ENCODE measurements at regions not wholly inside any gene's neighbourhood (a gene's known extent, or its start where the extent isn't known, plus 50 kb on each side); places are given as distances from the start of the nearest gene placed in this dataset.
A peak's percentile ranks its signal among the peaks of the same experiment; 100 is the strongest.

DNA sequence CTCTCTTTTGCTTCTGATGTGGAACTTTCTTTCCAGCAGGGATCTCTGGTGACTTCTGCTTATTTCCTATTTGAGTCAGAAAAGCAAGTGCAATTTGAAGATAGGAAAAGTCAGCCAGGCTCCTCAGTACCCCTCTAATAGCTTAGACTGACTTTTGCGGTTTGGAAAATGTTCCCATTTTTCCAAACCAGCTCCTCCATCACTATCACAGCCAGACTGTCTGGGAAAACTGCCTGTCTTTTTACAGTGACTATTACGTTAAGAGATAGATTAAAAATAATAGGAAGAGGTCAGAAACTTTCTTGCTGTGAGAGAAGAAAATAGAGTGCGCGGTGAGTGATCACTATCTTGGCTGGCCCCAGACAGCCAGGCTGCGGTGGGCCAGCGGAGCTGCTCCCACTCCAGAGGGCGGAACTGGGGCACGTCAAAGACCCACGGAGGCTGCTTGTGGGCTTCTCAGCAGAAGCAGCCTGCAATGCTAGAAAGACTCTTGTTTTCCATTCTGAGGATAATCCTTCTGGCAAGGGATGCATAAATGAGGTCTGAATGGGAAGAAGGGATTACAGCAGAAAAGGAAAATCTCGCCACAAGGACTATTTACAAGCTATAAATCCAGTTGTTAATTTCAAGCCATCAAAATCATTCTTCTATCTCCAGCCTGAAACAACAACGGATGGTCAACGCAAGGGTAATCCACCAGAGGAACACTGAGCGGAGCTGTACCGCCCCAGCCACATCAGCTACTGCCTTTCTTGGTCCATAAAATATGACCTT is 151.0 kb upstream of the MSX2 start:
- no peaks in the 10 kb centered on the region for H3K36me3 ChIP-seq (replicated peaks)
- TF ChIP-seq, protein P1, sequence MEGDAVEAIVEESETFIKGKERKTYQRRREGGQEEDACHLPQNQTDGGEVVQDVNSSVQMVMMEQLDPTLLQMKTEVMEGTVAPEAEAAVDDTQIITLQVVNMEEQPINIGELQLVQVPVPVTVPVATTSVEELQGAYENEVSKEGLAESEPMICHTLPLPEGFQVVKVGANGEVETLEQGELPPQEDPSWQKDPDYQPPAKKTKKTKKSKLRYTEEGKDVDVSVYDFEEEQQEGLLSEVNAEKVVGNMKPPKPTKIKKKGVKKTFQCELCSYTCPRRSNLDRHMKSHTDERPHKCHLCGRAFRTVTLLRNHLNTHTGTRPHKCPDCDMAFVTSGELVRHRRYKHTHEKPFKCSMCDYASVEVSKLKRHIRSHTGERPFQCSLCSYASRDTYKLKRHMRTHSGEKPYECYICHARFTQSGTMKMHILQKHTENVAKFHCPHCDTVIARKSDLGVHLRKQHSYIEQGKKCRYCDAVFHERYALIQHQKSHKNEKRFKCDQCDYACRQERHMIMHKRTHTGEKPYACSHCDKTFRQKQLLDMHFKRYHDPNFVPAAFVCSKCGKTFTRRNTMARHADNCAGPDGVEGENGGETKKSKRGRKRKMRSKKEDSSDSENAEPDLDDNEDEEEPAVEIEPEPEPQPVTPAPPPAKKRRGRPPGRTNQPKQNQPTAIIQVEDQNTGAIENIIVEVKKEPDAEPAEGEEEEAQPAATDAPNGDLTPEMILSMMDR (IDR thresholded peaks at IDR 0.05; ENCODE audit: low read depth, low read length, missing control alignments), result no peak
- H3K27ac ChIP-seq, result no peak overlapping the region
- H3K4me3 ChIP-seq (ENCODE audit: low read depth, low read length), result no peak overlapping the region
- no peak for DNase-seq
- in situ Hi-C loops (cut with HindIII; ENCODE audit: low pct_ligation_motif_present, low sequenced_read_pairs), result no loop called here
- H3K27me3 ChIP-seq (replicated peaks), result no peaks in the 10 kb centered on the region

DNA sequence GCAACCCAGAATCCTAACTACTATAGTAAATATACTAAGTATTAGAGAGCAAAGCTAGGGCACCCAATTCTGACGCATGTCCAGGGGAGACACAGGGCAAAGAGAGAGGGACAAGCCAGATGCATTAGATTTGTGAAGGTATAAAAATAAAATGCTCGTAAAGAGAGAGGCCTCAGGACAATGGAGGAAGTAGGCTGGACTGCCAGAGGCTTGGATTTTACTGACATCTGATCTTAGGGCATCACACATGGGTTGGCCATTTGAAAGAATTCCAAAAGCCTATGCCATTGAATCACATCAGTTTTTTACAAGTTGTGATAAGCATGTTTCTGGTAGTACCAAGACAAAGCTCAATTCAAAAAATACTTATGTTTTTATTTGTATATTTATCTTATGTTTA is 149.3 kb upstream of the MSX2 start:
- H3K27me3 ChIP-seq (replicated peaks), result no peaks in the 10 kb centered on the region
- H3K36me3 ChIP-seq (replicated peaks), result no peaks in the 10 kb centered on the region
- no peak overlapping the region for H3K27ac ChIP-seq
- no peak for DNase-seq
- TF ChIP-seq, protein P1 (IDR thresholded peaks at IDR 0.05; ENCODE audit: low read depth, low read length, missing control alignments), result no peak
- no peak overlapping the region for H3K4me3 ChIP-seq (ENCODE audit: low read depth, low read length)
- in situ Hi-C loops (cut with HindIII; ENCODE audit: low pct_ligation_motif_present, low sequenced_read_pairs), result no loop called here

DNA sequence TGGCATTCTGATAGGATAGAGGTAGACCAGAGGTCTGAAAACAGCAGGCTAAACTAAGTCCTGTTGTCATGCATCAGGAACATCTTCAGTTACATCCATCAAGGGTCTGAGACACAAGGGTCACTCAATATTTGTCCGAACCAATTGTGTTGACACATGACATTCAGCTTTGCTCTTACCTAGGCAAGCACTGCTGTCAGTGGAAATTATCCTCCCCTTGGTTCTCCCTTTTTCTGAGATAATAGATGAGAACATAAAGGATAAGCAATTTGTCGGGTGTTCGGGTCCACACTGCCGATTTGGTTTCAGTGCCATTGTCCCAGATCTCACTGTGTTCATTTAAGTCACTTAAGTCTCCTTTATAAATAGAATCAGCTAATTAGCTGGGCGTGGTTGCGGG is 148.3 kb upstream of the MSX2 start:
- no peaks in the 10 kb centered on the region for H3K36me3 ChIP-seq (replicated peaks)
- in situ Hi-C loops (cut with HindIII; ENCODE audit: low pct_ligation_motif_present, low sequenced_read_pairs), result no loop called here
- no peak overlapping the region for H3K4me3 ChIP-seq (ENCODE audit: low read depth, low read length)
- no peak for DNase-seq
- TF ChIP-seq, protein P1 (IDR thresholded peaks at IDR 0.05; ENCODE audit: low read depth, low read length, missing control alignments), result no peak
- no peaks in the 10 kb centered on the region for H3K27me3 ChIP-seq (replicated peaks)
- H3K27ac ChIP-seq, result no peak overlapping the region

DNA sequence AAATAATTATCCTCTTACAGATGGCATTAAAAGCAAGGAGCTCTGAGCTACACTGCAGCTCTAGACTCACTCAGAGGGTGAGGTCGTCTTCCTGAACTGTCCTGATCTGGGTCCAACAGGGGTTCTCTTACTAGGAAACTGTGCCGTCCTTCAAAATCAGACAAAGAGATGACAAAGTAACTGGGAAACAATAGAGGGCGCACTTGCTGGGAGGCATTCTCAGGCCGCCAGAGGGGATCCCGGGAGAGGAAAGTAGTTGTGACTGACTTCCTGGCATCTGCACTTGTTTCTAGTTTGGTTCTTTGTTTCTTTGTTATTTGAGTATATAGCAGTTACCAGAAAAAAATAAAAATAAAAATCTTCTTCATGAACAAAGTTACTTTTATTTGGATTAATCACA is 142.9 kb upstream of the MSX2 start:
- no peak overlapping the region for H3K27ac ChIP-seq
- H3K27me3 ChIP-seq (replicated peaks), result no peaks in the 10 kb centered on the region
- TF ChIP-seq, protein P1 (IDR thresholded peaks at IDR 0.05; ENCODE audit: low read depth, low read length, missing control alignments), result peak; percentile 24
- in situ Hi-C loops (cut with HindIII; ENCODE audit: low pct_ligation_motif_present, low sequenced_read_pairs), result no loop called here
- no peaks in the 10 kb centered on the region for H3K36me3 ChIP-seq (replicated peaks)
- no peak overlapping the region for H3K4me3 ChIP-seq (ENCODE audit: low read depth, low read length)
- no peak for DNase-seq

DNA sequence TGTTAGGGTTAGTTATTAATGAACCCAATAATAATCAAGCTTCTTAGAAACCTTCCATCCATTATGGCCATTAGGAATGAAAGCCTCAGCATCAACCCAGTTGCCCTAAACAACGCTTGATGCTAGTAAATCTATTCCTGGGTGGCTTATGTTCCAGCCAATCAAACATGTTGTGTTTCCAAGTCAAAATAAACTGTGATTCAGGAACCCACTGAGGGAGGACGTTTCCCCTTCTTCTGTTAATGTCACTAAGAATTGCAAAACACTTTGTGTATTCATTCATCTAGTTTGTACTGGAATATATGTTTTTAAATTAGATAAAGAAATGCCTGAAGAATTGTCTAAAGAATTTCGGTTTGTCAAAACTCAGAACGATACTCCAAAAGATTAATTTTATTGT is 142.5 kb upstream of the MSX2 start:
- in situ Hi-C loops (cut with HindIII; ENCODE audit: low pct_ligation_motif_present, low sequenced_read_pairs), result no loop called here

More for the DNA sequence above, 142.5 kb upstream of the MSX2 start:
- Histone ChIP-seq H3K36me3 (replicated peaks) (no peaks in the 10 kb centered on the region), H3K27ac (no peak overlapping the region), H3K27me3 (replicated peaks) (no peaks in the 10 kb centered on the region), H3K4me3 (ENCODE audit: low read depth, low read length) (no peak overlapping the region)
- no peak for DNase-seq
- TF ChIP-seq, protein P1 (IDR thresholded peaks at IDR 0.05; ENCODE audit: low read depth, low read length, missing control alignments), result no peak

Data from brain microvascular endothelial cell (primary cell).